Fibroblast of gingiva (primary cell): ENCODE measurements at regions not wholly inside any gene's neighbourhood (a gene's known extent, or its start where the extent isn't known, plus 50 kb on each side); places are given as distances from the start of the nearest gene placed in this dataset.
"Not testable (repeated sequence)": the region's sequence is repeated elsewhere in the genome, so short reads cannot be mapped to it uniquely, and the experiment has no call there.

ENCODE experiments used
- DNase-seq: peaks from one replicate; pipeline ENCODE4 v3.0.0-alpha.2; 2011; ENCODE audit warnings: low read depth

DNA sequence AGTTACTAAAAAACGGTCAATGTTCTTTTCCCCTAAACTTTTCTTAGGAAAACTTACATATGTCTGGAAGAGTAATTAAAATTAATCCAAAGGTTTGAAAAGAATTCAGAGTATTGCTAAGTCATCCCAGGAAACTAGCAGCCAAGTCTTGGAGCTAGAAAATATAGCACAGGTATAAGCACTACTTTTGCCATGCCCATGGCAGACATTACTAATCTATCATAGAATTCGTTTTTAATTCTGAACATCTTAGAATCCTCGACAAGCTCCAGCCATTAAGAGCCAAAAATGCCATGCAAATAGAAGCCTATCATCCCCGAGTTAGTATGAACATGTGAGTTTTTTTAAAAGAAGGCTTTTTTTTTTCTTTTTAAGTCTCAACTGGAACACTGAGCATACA lies 395.0 kb downstream of the ZEB2 start:
- DNase-seq, result no peak

DNA sequence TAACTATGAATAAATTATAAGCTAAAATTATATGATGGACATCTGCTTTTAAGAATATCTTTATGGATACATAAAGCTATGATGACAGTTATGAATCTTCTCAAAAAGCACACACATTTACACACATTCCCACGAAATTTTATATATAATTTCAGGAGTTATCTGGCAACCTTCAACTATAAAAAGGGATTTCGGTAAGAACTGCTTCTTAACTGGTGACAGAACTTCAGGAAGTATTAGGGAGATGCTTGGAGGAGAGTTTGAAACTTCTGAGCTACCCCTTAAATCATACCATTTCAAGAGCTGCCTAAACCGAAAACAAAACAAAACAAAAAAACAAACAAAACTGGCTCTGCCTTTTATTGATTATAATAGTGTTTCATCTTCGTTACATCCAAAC lies 399.4 kb downstream of the ZEB2 start:
- no peak for DNase-seq

DNA sequence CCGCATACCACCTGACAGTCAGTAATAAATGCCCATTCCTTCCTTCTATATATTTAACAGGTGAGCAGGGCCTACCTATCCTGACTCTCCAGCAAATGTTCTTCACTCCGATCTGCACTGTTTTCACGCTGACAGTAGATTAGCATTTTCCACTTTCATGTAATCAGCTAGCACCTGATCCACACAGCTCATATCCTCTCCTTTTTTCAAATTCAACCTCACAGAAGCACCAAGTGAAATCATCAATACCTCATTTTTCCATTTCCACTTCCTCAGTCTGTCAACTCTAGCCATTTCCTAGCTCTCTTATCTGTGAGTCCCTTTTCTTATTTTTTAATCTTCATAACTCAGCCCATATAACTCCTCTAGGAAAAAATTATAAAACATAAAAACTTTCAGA lies 402.8 kb downstream of the ZEB2 start:
- DNase-seq, result no peak

DNA sequence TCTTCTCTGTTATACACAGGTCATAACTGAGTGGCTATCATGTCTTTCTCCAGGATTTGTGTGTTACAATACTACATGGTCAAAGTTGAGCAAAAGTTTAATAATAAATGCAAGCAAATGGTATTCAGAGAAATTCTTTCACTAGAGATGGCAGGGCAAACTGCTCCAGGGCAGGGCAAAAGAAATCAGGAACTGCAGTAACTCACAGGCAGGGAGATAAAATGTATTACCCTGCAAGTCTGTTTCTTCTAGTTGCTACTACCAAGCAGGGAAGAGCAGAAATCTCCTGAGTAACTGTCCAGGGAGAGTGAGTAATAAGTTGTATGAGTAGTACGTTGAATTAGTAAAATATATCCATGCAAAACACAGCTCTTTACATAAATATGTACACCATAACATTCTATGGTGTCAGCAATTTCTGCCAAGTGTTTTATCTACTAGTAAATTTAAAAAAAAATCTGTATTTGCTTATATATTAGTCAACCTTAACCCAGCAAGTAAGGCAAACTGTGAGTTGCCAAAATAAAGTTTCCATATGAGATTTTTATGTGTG lies 404.1 kb downstream of the ZEB2 start:
- DNase-seq, result peak; percentile 11

DNA sequence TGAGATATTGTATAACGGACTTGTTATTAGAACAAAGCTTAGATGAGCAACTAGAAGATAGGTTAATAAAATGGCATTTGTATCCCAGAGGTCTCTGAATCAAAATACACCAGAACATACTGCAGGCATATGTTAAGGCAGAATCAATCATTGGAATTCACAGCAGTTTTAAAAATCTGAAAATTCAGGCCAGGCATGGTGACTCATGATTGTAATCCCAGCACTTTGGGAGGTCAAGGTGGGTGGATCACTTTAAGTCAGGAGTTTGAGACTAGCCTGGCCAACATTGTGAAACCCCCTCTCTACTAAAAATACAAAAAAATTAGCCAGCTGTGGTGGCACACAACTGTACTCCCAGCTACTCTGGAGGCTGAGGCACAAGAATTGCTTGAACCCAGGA lies 405.2 kb downstream of the ZEB2 start:
- no peak for DNase-seq

DNA sequence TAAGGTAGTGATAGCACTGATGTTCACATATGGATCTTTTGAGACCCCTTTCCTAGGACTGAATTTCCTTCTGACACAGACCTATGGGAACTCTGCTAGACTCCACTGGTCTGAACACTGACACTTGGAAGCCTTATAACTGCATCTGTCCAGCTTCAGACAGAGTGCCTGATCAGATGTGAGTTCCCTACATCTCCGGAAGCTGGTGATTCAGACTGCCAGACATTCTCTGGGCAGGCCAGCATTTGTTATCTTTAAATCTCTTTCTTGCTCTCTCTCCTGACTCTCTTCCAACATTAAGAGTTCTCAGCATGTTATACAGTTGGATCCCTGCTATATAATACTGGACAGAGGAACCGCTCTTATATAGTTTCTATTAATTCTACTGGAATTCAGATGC lies 408.5 kb downstream of the ZEB2 start:
- peak; percentile 36 for DNase-seq

DNA sequence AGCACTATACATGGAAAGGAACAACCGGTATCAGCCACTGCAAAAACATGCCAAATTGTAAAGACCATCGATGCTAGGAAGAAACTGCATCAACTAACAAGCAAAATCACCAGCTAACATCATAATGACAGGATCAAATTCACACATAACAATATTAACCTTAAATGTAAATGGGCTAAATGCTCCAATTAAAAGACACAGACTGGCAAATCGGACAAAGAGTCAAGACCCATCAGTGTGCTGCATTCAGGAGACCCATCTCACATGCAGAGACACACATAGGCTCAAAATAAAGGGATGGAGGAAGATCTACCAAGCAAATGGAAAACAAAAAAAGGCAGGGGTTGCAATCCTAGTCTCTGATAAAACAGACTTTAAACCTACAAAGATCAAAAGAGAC lies 413.8 kb downstream of the ZEB2 start:
- not testable (repeated sequence) for DNase-seq

DNA sequence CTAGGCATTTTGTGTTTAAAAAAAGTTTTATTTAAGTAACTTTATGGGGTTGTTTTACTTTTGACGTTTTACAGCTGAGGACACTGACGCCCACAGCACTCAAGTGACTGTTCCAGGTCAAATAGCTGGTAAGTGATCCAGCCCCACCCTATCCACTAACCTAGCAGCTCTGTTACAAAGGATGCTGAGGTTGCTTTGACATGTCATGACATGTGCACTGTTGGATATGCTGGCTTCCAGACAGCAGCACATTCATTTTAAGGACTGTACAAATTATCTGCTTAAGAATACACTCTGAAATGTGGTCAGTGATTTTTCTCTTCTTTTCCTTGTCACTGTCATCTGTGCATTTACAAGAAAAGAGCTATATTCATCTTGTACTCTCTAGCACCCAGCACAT lies 417.5 kb downstream of the ZEB2 start:
- DNase-seq, result no peak

DNA sequence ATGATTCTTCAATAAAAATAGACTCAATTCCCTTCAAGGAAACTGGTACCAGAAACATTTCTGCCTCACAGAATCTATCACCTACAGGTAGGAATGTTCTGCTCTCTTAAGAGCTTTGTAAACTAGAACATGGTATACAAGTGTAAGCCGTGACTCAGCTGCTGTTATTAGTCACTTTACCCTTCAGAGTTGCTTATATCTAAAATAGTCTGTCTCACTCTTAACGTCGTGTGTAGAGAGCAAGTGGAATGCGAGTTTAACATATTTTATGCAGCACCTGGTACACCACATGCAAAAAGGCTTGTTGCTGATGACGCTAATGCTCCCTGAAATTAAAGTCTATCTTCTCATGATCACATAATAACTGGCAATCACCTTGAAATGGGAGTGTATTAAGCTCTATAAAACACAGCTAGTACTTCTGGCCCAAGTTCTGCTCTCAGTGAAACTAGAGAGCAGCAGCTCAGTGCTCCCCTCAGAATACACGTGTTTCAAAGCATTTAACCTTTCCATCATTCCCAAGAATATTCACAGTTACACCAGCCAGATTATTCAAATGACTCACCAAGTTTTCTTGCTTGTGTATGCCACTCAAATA lies 420.0 kb downstream of the ZEB2 start:
- DNase-seq, result peak; percentile 41

DNA sequence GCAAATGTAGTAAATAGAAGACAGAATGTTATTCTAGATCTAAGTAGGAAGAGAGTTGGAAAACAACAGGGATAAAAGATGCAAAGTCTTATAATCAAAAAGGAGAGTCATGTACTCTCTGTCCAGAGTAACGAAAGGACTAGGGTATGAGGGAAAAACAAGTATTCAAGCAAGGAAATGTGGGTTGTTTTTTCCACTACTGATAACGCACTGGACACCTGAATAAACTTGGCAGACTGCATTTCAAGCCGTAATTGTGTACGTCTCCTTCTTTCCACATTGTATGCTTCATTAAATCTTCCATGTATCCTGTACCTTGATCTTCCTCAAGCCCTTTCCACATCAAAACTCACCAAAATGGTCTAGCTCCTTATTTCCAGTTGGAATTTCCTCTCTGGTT lies 420.6 kb downstream of the ZEB2 start:
- DNase-seq, result no peak

DNA sequence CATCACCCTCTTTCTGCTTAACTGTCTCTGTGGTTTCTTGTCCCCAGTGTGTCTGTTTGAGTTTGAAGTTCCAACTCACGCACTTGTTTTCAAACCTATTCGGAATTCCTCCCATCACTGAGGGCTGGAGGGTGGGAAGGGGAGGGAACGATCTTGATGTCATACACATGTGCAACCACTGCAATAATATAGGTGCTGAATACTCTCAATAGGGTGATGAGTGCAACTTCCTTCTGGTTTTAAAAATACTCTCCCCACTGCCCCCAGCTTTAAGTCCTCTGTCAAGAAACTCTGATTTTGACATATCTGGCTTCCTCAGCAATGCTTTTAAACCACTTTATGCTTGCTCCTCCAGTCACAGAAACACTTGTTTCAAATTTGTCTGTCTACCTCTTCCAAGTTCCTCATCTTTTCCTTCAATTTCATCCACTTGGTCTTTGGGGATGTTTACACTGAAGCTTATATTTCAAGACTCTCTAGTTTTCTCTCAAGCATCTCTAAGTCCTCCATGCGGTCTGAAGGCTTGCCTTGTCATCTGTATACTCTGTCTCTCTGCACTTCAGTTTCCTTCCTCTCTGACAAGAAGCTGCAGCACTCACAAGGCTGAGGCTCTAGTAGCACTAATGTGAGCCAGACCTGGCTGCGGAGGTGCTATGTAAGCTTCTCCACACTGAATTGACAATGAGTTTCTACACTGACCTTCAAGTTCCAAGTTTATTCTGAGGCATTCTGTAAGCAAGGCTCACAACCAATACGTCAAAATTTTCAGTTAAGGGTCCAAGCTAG lies 422.3 kb downstream of the ZEB2 start:
- DNase-seq, result no peak

DNA sequence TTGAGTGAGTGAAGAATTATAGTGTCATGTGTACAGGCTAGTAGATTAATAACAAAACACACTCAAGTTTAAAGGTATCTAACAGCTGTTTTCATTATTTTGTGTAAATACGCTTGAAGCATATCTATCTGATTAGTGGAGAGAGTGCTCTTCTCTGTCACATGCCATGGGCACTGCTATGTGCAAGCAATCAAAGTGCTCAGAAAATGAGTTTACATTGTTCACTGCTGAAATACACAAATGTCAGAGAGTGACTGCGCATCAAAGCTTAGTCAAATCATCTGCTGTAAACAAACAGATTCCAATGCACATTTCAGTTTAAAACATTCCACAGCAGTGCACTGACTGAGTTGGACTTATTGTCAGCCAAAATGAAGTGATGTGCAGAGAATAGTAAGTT lies 423.4 kb downstream of the ZEB2 start:
- peak; percentile 63 for DNase-seq

DNA sequence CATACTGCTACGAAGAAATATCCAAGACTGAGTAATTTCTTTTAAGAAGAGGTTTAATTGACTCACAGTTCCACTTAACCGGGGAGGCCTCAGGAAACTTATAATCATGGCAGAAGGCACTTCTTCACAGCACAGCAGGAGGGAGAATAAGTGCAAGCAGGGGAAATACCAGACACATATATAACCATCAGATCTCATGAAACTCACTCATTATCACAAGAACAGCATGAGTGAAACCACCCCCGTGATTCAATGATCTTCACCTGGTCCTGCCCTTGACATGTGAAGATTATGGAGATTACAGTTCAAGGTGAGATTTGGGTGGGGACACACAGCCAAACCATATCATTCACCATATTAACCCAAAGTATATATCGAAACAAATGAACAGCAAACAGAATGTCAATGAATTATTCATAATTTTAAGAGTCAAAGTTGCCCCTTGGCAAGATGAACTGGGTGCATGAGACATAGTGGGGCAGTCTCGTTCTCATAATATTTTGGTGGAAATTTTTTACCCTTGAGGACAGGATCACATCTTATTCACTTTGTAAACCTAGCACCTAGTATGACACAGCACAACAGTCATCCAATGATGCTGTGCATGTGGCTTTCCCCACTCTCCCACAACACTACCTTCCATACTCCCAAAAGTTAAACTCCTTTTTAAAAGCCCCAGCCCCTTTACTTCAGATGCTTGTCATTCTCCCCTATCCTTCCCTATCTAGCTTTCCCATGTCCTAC lies 425.3 kb downstream of the ZEB2 start:
- DNase-seq, result no peak

DNA sequence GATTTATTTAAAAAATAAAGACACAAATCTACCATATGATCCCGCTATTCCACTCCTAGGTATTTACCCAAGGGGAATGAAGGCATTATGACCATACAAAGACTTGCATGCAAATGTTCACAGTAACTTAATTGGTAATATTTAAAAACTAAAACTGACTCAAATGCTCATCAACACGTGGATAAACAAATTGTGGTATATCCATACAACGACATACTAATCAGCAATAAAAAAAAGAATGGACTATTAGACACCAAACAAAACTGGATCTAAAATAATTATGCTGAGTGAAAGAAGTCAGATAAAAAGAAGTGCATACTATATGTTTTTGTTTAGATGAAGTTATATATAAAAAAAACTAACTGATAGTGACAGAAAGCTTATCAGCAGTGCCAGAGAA lies 428.3 kb downstream of the ZEB2 start:
- DNase-seq, result no peak

DNA sequence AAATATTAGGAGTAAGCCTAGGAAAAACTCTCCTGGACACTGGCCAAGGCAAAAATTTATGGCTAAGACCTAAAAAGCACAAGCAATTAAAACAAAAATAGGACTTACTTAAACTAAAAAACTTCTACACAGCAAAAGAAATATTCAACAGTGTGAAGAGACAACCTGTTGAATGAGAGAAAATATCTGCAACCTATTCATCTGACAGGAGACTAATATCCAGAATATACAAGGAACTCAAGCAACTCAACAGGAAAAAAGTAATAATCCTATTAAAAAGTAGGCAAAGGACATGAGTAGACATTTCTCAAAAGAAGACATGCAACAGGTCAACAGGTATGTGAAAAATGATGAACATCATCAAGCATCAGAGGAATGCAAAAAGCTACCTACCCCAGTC lies 431.1 kb downstream of the ZEB2 start:
- no peak for DNase-seq

DNA sequence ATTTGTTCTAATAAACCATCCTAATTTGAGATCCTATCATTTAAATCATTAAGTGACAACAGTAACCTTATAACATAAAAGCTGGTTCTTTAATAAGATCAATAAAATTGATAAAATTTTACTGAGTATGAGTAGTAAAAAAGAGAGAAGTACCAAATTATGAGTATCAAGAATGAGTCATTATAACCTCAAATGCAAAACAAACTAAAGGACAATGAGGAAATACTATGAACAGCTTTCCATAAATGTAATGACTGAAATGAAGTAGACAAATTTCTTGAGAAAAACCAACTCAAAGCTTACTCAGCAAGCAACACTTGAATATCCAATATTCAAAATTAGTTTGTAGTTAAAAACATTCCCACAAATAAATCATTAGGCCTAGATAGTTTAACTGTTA lies 433.0 kb downstream of the ZEB2 start:
- no peak for DNase-seq

DNA sequence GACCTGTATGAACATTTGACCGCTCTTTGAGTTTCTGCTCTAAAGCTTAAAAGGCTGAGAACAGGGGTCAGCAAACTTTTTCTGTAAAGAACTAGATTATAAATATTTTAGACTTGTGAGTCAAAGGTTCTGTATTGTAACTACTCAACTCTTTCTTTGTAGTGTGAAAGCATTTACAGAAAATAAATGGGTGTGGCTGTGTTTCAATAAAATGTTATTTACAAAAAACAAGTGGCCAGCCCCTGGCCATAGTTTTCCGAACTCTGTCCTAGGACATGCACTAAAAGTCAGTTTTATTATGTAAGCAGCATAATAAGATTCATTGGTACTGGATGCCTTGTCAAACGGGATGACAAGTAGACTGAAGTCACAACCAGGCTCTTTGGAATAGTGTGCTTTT lies 434.9 kb downstream of the ZEB2 start:
- no peak for DNase-seq

DNA sequence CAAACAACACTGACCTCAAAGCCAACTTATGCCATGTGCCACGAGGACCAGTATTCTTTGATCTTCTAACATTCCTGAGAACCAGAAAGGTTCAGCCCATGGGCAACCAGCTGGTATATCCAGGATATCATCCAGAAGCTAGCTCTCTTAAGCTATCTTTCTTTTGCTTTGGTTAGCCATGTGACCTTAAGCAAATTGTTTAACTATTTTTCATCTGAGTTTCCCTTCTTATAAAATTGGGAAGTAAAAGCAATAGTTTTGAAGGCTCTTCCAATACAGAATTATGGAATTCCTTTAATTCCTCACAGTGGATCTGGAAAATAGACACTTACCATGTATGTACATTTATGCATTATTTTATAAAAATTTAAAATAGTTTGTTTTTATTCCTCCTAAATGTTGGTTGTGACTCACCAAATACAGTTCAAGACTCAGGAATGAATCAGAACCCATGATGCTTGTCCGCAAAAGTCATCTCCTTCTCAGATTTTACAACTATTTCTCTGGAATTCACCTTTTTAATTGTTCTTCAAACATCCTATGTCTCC lies 435.7 kb downstream of the ZEB2 start:
- peak; percentile 55 for DNase-seq

DNA sequence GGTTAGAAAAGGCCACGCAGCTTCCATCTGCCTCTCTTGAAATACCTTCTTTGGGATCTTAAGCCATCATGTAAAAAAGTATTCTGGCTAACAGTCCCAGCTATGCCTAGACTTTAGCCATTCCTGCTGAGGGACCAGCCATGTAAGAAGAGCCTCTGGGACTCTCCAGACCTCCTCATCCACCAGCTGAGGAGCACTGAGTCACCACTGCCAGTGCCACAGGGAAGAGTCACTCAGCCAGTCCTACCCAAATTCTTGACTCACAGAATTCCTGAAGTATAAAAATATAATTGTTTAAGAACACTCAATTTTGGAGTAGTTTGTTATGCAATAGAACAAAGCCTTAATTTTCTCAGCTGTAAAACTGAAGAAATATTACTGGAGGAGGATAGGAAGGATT lies 436.7 kb downstream of the ZEB2 start:
- peak; percentile 56 for DNase-seq

DNA sequence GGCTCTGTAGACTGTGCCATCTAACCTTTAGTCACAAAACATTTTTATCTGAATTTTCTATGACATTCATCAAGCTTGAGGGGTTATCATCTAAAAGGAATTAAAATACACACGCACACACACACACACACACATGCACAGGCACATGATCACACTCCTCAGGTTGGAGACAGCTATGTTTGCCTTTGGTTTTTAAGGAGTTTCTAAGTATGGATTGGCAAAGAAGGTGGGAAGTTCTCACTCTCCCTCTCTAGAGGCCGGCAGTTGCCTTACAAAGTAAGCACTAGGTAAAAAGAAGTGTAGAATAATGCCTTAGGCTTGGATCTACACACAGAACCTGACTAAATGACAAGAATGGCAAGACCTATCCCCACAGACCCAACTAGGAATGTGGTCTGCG lies 437.1 kb downstream of the ZEB2 start:
- no peak for DNase-seq

DNA sequence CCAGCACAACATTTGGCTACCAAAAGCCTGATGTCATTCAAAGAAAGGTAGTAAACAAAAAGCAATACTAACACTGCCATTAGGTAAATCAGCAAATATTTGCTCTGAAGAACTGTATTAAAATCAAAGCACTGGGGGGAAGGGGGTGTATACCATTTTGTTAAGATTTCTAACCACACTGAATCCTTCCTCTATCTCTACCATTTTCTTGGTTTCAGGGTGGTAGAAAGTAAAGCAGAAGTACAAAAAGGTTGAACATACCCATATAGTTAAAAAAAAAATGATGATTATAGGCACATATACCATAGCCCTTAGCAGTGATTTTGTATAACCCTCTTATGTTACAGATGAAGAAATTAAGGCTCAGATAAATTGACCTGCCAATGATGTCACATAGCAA lies 437.6 kb downstream of the ZEB2 start:
- no peak for DNase-seq

DNA sequence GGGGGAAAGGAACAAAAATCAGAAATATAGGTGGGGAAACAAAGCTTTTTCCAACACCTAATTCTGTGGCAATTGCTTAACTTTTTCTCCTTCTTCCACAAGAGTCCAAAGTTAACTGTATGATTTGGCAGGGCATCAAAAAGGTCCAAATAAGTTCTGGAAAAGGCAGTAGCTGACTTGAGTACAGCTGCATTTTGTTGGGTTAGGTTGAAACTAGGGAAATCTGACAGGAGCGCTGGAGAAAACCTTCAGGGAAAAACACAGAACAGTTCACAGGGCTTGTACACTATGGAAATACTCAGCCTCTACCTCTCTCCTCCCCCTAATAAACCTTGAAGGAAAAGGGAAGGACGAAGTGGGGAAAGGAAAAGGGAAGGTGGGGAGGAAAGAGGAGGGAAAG lies 438.6 kb downstream of the ZEB2 start:
- DNase-seq, result no peak

DNA sequence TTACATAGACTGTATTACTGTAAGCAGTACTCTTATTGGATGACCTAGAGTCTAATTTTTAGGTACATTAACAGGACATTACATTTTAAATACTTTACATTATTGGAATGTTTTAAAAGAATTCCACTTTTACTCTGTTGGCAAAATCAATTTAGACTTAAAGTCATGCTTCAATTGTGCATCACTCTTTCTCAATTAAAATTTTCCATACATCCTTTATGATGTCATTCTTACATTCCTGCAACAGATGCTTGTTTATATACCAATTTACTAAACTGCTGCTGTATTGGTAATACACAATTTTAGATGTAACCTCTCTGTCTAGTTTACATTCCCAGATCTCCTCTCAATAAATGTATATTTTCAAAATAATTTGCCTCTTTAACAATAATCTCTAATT lies 440.1 kb downstream of the ZEB2 start:
- peak; percentile 18 for DNase-seq
